ENCODE measurements at regions not wholly inside any gene's neighbourhood (a gene's known extent, or its start where the extent isn't known, plus 50 kb on each side); places are given as distances from the start of the nearest gene placed in this dataset.
"Not testable (repeated sequence)": the region's sequence is repeated elsewhere in the genome, so short reads cannot be mapped to it uniquely, and the experiment has no call there.

GRCh38 chr3:156050918-156051317, 69.5 kb upstream of the KCNAB1 start:
- no peak for DNase-seq

- no peak for DNase-seq
Observed at GRCh38 chr3:156051651-156052050, 68.7 kb upstream of the KCNAB1 start.

- DNase-seq, result no peak
Observed at GRCh38 chr3:156052115-156052514, 68.3 kb upstream of the KCNAB1 start.

GRCh38 chr3:156059950-156060501, 60.4 kb upstream of the KCNAB1 start:
- no peak for DNase-seq

GRCh38 chr3:156068151-156068550, 52.2 kb upstream of the KCNAB1 start:
- DNase-seq, result not testable (repeated sequence)

- no peak for DNase-seq
Observed at GRCh38 chr3:156070028-156070427, 50.4 kb upstream of the KCNAB1 start.

All from NCI-H2227 treated with DMSO at 0.1 percent for 48 hours (cell line).